Spleen (tissue), 7 donors: ENCODE measurements at regions not wholly inside any gene's neighbourhood (a gene's known extent, or its start where the extent isn't known, plus 50 kb on each side); places are given as distances from the start of the nearest gene placed in this dataset.

Source experiments
- CTCF ChIP-seq, 11 experiments: fragments of 200-600 bp in 7 of 11; fragments of 450-650 bp in 4 of 11; sonication (generic) in 4 of 11; IDR thresholded peaks in 8 of 11; conservative IDR thresholded peaks in 3 of 11; 1 replicate in 7 of 11; 2 replicates in 4 of 11; pipeline versions ENCODE4 v1.4.0 to v1.8.0; 2016 to 2021; ENCODE audit warnings: antibody characterized with exemption in 11 of 11, inconsistent platforms in 4 of 11, mild to moderate bottlenecking in 1 of 11
- POLR2A ChIP-seq, 3 donors: fragments of 450-650 bp; IDR thresholded peaks; one replicate each; pipeline ENCODE4 v1.5.1; 2017; ENCODE audit warnings: antibody characterized with exemption in 3 of 3, mild to moderate bottlenecking in 1 of 3
- POLR2AphosphoS5 ChIP-seq, 3 donors: sonication (generic); formaldehyde crosslinking; IDR thresholded peaks; one replicate each; pipeline ENCODE4 v1.5.1; 2017; ENCODE audit warnings: antibody characterized with exemption in 3 of 3
- donor health status: DM: no; HTN: no; CAD: no; lungs with moderate emphysema.
- donor health status: DM: no; HTN: no; CAD: no.
- donor health status: DM: no; HTN: no; CAD: no.

GRCh38 chr13:80844164-80844563, 503.2 kb upstream of the SPRY2 start:
- TF ChIP-seq CTCF (IDR thresholded peaks at IDR 0.05 in 8 of 11, conservative IDR thresholded peaks at IDR 0.05 in 3 of 11) (no peak), POLR2A (IDR thresholded peaks at IDR 0.05) (no peak), POLR2AphosphoS5 (IDR thresholded peaks at IDR 0.05) (no peak)
